Activated T-cell treated with anti-CD3 and anti-CD28 coated beads for 48 hours (primary cell): ENCODE measurements at regions not wholly inside any gene's neighbourhood (a gene's known extent, or its start where the extent isn't known, plus 50 kb on each side); places are given as distances from the start of the nearest gene placed in this dataset.
"Not testable (repeated sequence)": the region's sequence is repeated elsewhere in the genome, so short reads cannot be mapped to it uniquely, and the experiment has no call there.

Source experiments
- DNase-seq: peaks from one replicate; pipeline ENCODE4 v3.0.0-alpha.2; 2020; ENCODE audit warnings: low read depth

- no peak for DNase-seq
Measured at GRCh38 chr2:212773808-212774339, 235.3 kb upstream of the ERBB4 start.

- no peak for DNase-seq
Measured at GRCh38 chr2:212770240-212770639, 231.6 kb upstream of the ERBB4 start.

GRCh38 chr2:212766921-212767320 lies 228.3 kb upstream of the ERBB4 start:
- DNase-seq: no peak

GRCh38 chr2:212752730-212753351 lies 214.2 kb upstream of the ERBB4 start:
- DNase-seq: no peak

- no peak for DNase-seq
Measured at GRCh38 chr2:212745359-212745758, 206.8 kb upstream of the ERBB4 start.

- DNase-seq: no peak
Measured at GRCh38 chr2:212737392-212738172, 199.0 kb upstream of the ERBB4 start.

- no peak for DNase-seq
Measured at GRCh38 chr2:212736385-212736726, 197.8 kb upstream of the ERBB4 start.

GRCh38 chr2:212733273-212733672 lies 194.7 kb upstream of the ERBB4 start:
- no peak for DNase-seq

GRCh38 chr2:212732860-212733259 lies 194.3 kb upstream of the ERBB4 start:
- DNase-seq: no peak

- no peak for DNase-seq
Measured at GRCh38 chr2:212730994-212731393, 192.4 kb upstream of the ERBB4 start.

- no peak for DNase-seq
Measured at GRCh38 chr2:212728717-212729116, 190.1 kb upstream of the ERBB4 start.

GRCh38 chr2:212727751-212728150 lies 189.1 kb upstream of the ERBB4 start:
- DNase-seq: no peak

- no peak for DNase-seq
Measured at GRCh38 chr2:212726403-212726802, 187.8 kb upstream of the ERBB4 start.

GRCh38 chr2:212725180-212725579 lies 186.6 kb upstream of the ERBB4 start:
- DNase-seq: no peak

- DNase-seq: no peak
Measured at GRCh38 chr2:212723226-212723625, 184.6 kb upstream of the ERBB4 start.

GRCh38 chr2:212722046-212722445 lies 183.4 kb upstream of the ERBB4 start:
- DNase-seq: no peak

- DNase-seq: no peak
Measured at GRCh38 chr2:212721026-212721451, 182.4 kb upstream of the ERBB4 start.

- DNase-seq: not testable (repeated sequence)
Measured at GRCh38 chr2:212715411-212715810, 176.8 kb upstream of the ERBB4 start.

GRCh38 chr2:212713681-212714080 lies 175.1 kb upstream of the ERBB4 start:
- no peak for DNase-seq

GRCh38 chr2:212712991-212713390 lies 174.4 kb upstream of the ERBB4 start:
- DNase-seq: no peak

GRCh38 chr2:212712466-212712865 lies 173.9 kb upstream of the ERBB4 start:
- no peak for DNase-seq

GRCh38 chr2:212711856-212712255 lies 173.3 kb upstream of the ERBB4 start:
- DNase-seq: no peak

- no peak for DNase-seq
Measured at GRCh38 chr2:212709280-212709679, 170.7 kb upstream of the ERBB4 start.

GRCh38 chr2:212708355-212708754 lies 169.8 kb upstream of the ERBB4 start:
- DNase-seq: no peak
